Left hindlimb (tissue), 1 donor: ENCODE measurements at regions not wholly inside any gene's neighbourhood (a gene's known extent, or its start where the extent isn't known, plus 50 kb on each side); places are given as distances from the start of the nearest gene placed in this dataset.

ENCODE experiments used
- DNase-seq: peaks from one replicate; pipeline ENCODE4 v3.0.0-alpha.2; 2018

GRCh38 chr2:104562537-104562936 lies 291.4 kb upstream of the POU3F3 start:
- no peak for DNase-seq

DNA sequence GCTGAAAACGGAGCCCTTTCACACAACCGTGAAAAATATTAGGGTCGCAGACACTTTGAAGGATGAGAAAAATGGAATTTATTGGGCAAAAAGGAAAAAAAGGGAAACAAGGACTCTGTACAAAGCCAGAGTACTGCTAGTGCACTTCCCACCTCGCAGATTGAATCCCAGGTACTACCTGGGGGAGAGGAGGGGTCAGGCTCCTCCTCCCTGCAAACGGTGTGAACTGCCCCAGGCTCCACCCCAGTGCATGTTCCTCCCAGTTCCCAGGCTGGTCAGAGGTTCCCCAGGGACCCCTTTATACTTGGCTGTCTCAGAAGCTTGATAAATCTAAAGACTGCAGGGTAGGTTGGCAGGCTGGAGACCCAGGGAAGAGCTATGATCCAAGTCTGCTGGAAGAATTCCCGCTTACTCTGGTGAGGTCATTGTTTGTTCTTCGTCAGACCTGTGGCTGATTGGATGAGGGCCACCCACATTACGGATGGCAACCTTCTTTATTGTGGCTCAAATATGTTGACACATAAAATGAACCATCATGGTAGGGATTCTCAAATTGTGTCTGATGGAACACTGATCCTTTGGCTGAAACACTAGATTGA lies 290.4 kb upstream of the POU3F3 start:
- no peak for DNase-seq

DNA sequence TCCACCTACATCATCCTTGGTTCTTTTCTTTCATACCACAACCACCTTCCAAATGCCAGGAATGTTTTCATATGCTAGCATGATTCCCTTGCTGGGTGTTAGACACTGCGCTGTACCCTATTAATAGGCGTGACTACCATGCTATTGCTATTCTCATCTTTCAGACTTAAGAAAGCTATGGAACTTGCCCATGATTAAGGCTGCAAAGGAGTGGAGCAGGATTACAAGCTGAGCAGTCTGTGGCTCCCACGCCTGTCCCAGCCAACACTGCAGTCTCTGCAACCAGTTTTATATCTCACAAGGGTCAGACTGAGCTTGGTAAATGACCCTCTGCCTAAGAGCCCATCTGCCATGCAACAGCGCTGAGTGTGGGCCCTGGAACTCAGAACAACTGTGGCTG lies 285.7 kb upstream of the POU3F3 start:
- DNase-seq = no peak

- no peak for DNase-seq
Measured at GRCh38 chr2:104570259-104570658, 283.7 kb upstream of the POU3F3 start.

DNA sequence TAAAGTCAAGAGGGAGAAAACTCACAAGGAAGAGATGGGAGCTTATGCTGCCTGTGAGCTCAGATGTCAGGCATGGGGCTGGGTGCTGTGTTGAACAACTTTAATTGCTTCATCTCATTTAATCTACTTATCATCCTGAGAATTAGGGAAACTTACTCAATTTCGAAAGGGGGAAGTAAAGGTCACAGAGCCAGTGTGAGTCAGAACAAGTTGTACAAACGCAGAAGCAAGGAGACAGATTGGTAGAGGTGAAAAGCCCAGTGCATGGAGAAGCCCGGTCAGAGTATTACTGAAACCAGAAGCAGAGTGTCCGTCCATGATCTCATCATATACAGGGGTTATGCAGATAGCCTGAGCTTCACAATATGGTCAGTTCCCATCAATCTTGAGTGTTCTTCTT lies 281.1 kb upstream of the POU3F3 start:
- DNase-seq = no peak

- no peak for DNase-seq
Measured at GRCh38 chr2:104574367-104574766, 279.5 kb upstream of the POU3F3 start.

- no peak for DNase-seq
Measured at GRCh38 chr2:104577143-104577542, 276.8 kb upstream of the POU3F3 start.

DNA sequence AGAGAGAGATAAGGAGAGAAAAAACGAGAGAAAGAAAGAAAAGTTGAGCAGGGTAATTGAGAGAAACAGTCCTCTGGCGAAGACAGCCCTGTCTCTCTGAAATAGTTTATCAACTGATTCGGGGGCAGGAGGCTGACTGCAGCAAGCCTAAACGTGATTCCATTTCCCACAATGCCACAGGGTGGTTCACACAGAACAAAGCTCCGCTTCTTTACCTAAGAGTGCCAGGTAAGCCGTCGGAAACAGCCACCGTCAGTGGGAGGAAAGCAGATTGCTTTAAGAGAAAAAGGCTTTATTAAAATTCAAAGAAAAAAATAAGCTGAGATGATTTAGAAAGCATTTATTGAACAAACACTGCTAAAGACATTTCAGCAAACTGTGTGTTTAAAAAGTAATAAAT lies 271.4 kb upstream of the POU3F3 start:
- DNase-seq = no peak

- DNase-seq = no peak
Measured at GRCh38 chr2:104583811-104584210, 270.1 kb upstream of the POU3F3 start.

GRCh38 chr2:104584393-104584792 lies 269.5 kb upstream of the POU3F3 start:
- no peak for DNase-seq

DNA sequence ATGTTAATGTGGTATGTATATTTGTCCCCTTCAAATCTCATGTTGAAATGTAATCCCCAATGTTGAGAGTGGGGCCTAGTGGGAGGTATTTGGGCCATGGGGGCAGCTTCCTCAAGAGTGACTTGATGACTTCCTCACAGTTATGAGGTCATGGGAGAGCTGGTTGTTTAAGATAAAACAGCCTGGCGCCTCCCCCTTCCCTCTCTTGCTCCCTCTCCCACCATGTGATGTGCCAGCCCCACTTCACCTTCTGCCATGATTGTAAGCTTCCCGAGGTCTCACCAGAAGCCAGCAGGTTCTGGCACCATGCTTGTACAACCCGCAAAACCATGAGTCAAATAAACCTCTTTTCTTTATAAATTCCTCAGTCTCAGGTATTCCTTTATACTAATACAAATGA lies 258.3 kb upstream of the POU3F3 start:
- no peak for DNase-seq

GRCh38 chr2:104597942-104598341 lies 256.0 kb upstream of the POU3F3 start:
- DNase-seq = no peak

GRCh38 chr2:104598636-104599035 lies 255.3 kb upstream of the POU3F3 start:
- no peak for DNase-seq

GRCh38 chr2:104599787-104600510 lies 254.0 kb upstream of the POU3F3 start:
- no peak for DNase-seq

DNA sequence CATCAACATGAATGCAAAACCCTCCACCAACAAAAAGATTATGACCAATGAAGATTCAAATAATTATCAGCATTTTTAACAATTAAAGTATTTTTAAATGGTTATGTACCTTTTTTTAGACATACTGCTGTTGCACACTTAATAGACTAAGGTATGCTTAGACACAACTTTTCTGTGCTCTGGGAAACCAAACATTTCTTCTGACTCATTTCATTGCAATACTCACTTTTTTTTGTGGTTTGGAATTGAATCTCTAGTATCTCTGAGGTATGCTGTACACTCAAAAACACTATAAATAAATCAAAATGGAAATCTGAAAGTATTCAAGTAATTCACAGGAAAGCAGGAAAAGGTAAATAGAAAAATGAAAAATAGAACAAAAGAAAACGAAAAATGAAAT lies 247.9 kb upstream of the POU3F3 start:
- no peak for DNase-seq

DNA sequence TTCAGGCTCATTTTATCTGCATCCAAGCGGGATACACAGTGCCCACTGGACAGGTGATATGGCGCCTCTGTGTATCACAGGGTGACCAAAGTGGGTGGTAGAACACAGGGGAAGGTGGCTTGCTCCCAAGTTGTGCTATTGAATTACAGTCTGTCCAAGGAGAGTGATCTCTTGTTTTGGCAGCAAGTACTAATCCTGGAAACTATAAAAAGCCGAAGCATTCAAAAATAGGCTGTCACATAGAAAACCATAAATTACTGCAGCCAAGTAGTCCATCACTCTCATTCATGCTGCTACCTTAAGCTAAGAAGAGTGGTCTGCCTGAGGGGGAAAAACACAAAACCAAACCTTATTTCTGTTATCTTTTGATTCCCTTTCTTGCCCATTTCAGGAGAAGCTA lies 237.1 kb upstream of the POU3F3 start:
- no peak for DNase-seq

DNA sequence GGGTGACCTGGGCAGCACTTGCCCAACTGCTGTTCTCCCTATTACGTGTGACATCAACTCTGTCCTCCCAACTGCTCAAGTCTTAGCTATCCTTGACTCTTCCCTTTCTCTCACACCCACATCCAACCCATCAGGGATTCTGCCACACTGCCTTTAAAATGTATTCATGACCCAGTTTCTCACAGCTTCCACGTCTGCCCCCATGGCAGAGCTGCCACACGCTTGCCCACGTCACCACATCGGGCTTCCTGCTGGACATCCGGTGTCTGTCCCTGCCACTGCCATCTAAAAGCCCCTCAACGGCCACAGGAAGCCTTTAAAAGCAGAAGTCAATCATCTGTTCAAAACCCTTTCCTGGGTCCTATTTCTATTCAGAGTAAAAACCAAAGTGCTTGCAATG lies 233.1 kb upstream of the POU3F3 start:
- no peak for DNase-seq

- no peak for DNase-seq
Measured at GRCh38 chr2:104635608-104636007, 218.3 kb upstream of the POU3F3 start.

DNA sequence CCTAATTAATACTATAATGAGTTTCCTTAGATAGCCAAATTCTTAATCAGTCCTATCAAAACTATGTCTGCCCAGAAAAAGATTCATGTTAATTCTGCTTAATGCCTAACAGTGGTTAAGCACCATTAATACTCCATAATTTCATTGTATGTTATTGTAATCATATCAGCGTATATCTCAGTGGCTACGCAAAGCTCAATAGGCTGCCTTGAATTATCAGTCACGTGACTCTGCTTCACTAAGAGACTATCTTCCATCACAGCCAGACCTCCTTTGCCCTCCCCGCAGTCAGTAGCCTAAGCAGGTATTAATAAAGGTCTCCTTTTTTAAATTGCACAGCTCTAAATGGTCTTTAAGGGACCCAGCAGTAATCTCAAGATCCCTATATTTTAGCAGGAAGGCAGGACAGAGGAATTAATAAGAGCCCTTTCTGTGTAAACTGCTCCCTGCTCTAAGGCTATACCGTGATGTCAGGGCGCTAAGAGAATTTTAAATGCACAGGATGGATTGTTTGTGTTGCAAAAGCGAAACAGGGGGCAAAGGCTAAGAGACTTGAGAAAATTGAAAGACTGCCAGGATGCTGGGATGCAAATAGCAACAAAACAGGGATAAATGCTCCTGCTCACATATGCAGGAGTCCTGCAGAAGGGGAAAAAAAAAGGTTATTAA lies 215.6 kb upstream of the POU3F3 start:
- DNase-seq = no peak

DNA sequence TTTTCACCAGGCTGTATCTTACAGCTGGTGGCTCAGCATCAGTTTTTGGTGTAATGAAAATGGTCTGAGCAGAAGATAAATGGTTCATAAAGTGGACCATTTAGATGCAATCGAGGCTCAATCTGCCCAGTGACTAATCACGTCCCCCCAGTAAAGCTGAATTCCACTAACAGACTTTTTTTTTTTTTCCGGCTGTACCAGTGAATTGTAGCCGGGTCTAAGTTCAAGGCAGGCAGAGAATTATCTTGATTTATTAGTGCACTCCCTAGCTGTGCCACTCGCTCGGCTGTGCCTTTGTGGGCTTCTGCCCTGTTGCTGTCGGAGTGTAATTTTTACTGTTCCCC lies 215.1 kb upstream of the POU3F3 start:
- no peak for DNase-seq

DNA sequence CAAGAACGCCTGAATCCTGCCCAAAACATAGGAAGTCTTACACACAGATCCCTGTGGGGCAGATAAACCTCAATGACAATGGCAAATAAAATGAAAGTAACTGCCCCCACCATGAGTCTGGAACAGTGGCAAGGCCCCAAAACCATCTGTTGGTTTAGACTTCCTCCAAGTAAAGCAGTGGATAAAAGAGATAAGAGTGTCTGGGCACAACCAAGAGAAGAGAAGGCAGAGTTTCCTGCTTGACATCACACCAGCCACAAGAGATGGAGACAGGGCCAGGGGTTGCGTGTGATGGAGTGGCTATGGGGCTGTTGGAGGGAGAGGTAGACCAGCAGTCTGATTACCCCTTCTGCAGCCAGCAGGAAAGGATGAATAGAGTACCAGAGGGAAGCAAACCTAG lies 212.1 kb upstream of the POU3F3 start:
- no peak for DNase-seq

DNA sequence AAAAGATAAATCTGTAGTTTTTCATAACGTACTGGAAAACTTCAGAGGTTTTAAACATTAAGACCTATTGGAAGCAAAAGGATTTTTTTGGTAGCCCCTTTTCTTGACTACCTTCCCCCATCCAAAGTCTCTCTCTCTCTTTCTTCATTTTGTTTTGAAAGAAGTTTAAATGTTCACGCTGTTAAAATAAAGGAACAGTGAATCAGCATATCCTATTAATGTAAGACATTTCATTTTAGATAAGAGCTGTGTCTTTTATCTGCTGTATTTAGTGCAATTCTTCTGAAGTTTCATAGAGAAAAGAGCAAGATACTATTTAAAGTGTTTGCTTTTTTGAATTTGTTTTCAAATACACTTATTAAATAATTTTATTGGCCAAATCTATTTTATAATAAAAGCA lies 205.5 kb upstream of the POU3F3 start:
- no peak for DNase-seq

- no peak for DNase-seq
Measured at GRCh38 chr2:104649866-104650265, 204.0 kb upstream of the POU3F3 start.

DNA sequence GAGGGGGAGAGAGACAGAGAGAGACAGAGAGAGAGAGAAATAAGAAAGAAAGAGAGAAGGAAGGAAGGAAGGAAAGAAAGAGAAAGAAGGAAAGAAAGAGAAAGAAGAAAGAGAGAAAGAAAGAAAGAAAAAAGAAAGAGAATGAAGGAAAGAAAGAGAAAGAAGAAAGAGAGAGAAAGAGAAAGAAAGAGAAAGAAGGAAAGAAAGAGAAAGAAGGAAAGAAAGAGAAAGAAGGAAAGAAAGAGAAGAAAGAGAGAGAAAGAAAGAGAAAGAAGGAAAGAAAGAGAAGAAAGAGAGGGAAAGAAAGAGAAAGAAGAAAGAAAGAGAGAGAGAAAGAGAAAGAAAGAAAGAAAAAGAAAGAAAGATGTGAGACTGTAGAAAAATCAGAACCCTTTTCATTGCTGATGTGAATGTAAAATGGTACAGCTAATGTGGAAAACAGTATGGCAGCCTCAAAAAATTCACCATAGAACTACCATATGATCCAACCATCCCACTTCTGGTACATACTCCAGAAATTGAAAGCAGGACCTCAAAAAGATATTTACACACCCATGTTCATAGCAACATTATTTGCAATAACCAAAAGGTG lies 203.4 kb upstream of the POU3F3 start:
- DNase-seq = no peak
